ENCODE measurements at regions not wholly inside any gene's neighbourhood (a gene's known extent, or its start where the extent isn't known, plus 50 kb on each side); places are given as distances from the start of the nearest gene placed in this dataset.
A peak's percentile ranks its signal among the peaks of the same experiment; 100 is the strongest.

- peaks cover 0 to 8% (median under 1%) of the 10 kb centered on the region in 3 donors for H3K9me3 Mint-ChIP-seq
- no peak overlapping the region for H3K27ac Mint-ChIP-seq
- no peak overlapping the region for H3K4me3 Mint-ChIP-seq
- H3K36me3 Mint-ChIP-seq, result no peaks in the 10 kb centered on the region
- H3K4me1 Mint-ChIP-seq, result no peaks in the 10 kb centered on the region
- H3K27me3 Mint-ChIP-seq, result no peaks in the 10 kb centered on the region
Measured at GRCh38 chr18:56221195-56222065, 417.0 kb downstream of the TXNL1 start.

DNA sequence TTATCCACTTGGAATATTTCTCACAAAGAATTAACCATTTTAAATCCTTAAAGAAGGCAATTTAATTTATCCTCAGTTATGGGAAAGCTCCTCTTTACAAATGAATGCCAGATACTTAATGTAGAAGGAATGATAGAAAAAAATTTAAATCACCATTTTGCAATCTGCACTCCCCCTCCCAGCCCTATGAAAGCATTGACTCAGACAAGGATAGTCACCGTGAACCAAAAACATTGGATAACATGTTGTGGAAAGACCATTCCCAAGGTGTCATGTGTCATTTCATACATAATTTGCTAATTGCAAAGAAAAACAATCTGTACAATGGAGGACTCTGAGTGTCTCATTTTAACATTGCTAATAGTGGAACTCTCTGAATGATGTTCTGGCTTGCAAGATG lies 421.0 kb downstream of the TXNL1 start:
- Mint-ChIP-seq H3K27me3 (no peaks in the 10 kb centered on the region), H3K27ac (no peak overlapping the region), H3K36me3 (no peaks in the 10 kb centered on the region), H3K4me3 (no peak overlapping the region), H3K9me3 (peaks cover 0 to 8% (median 0%) of the 10 kb centered on the region in 3 donors), H3K4me1 (no peaks in the 10 kb centered on the region)

DNA sequence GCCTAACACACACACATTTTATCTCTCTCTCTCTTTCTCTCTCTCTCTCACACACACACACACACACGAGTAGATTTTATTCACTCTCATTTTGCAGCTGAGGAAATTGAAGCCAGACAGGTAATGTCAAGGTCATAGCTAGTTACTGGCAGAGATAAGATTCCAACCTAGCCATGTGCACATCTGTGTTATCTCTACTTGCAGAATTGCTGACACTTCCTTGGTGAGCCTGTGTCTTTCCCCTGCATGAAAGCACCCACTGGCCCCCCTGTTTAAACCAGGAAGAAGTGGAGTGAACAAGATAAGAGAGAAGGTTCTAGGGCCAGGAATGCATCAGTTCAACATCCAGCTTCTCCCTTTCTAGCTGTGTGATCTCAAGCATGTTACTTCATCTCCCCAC lies 423.7 kb downstream of the TXNL1 start:
- H3K36me3 Mint-ChIP-seq, result no peaks in the 10 kb centered on the region
- no peak overlapping the region for H3K27ac Mint-ChIP-seq

DNA sequence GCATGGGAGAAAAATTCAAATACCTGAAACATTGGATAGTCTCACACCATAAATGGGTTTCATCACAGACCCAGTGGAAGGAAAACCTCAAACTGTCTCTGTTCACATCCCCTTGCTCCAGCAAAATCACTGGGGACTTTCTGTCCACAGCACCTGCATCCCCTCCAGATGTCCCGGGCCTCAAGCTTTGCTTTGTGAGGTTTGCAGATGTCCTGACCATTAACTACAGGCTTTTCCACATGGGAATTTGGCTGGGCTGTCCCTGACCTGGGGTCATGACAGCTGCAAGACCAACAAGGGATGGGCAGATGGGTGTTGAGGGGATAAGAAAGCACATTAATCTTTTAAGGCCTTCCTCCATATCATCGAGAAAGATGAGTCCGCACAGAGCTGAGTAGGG lies 427.9 kb downstream of the TXNL1 start:
- H3K27me3 Mint-ChIP-seq, result no peaks in the 10 kb centered on the region
- no peaks in the 10 kb centered on the region for H3K36me3 Mint-ChIP-seq
- peaks cover 0 to 13% (median 4%) of the 10 kb centered on the region in 3 donors for H3K4me1 Mint-ChIP-seq
- H3K9me3 Mint-ChIP-seq, result peaks cover 0 to 1% (median 0%) of the 10 kb centered on the region in 3 donors
- peak overlapping the region in 1 of 3 donors; percentile 90 for H3K27ac Mint-ChIP-seq
- no peak overlapping the region for H3K4me3 Mint-ChIP-seq

More for the DNA sequence above, 423.7 kb downstream of the TXNL1 start:
- no peaks in the 10 kb centered on the region for H3K27me3 Mint-ChIP-seq
- H3K4me1 Mint-ChIP-seq, result peaks cover 0 to 7% (median 0%) of the 10 kb centered on the region in 3 donors
- no peak overlapping the region for H3K4me3 Mint-ChIP-seq
- H3K9me3 Mint-ChIP-seq, result peaks cover 0 to 8% (median 0%) of the 10 kb centered on the region in 3 donors

DNA sequence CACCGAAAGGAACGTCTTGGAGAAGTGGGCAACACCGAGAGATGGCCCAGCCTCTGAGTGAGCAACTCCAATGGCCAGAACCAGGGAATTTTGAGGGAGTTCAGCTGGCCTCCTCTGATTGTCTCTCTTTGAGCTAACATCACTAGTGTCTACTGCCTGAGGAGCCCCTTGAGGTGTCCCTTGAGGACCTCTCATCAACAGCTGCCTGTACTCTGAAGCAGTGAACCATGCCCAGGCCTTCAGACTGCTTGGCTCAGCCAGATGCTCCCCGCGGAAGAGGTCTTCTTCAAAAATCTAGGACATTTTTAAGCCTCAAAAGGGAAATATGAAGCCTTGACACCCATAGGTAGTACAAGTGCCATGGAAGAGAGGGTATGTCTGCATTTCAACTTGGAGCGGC lies 430.4 kb downstream of the TXNL1 start:
- Mint-ChIP-seq H3K27ac (no peak overlapping the region), H3K9me3 (peaks cover 1 to 9% (median 1%) of the 10 kb centered on the region in 3 donors), H3K27me3 (no peaks in the 10 kb centered on the region), H3K4me1 (peaks cover 0 to 13% (median 4%) of the 10 kb centered on the region in 3 donors), H3K36me3 (no peaks in the 10 kb centered on the region), H3K4me3 (no peak overlapping the region)

- Mint-ChIP-seq H3K4me3 (no peak overlapping the region), H3K27ac (no peak overlapping the region), H3K27me3 (no peaks in the 10 kb centered on the region), H3K36me3 (no peaks in the 10 kb centered on the region), H3K4me1 (peaks cover 0 to 8% (median 6%) of the 10 kb centered on the region in 3 donors), H3K9me3 (peaks cover 0 to 9% (median 1%) of the 10 kb centered on the region in 3 donors)
Measured at GRCh38 chr18:56204052-56204451, 434.3 kb downstream of the TXNL1 start.

- Mint-ChIP-seq H3K4me1 (peaks cover 0 to 9% (median 2%) of the 10 kb centered on the region in 3 donors), H3K9me3 (peaks cover 0 to 9% (median 1%) of the 10 kb centered on the region in 3 donors), H3K4me3 (no peak overlapping the region), H3K36me3 (no peaks in the 10 kb centered on the region), H3K27ac (no peak overlapping the region), H3K27me3 (no peaks in the 10 kb centered on the region)
Measured at GRCh38 chr18:56202678-56203077, 435.7 kb downstream of the TXNL1 start.

GRCh38 chr18:56200381-56200911 lies 437.9 kb downstream of the TXNL1 start:
- H3K4me3 Mint-ChIP-seq, result no peak overlapping the region
- H3K36me3 Mint-ChIP-seq, result no peaks in the 10 kb centered on the region
- peaks cover 0 to 10% (median 5%) of the 10 kb centered on the region in 3 donors for H3K4me1 Mint-ChIP-seq
- no peaks in the 10 kb centered on the region for H3K27me3 Mint-ChIP-seq
- no peak overlapping the region for H3K27ac Mint-ChIP-seq
- H3K9me3 Mint-ChIP-seq, result peaks cover 0 to 9% (median 1%) of the 10 kb centered on the region in 3 donors

DNA sequence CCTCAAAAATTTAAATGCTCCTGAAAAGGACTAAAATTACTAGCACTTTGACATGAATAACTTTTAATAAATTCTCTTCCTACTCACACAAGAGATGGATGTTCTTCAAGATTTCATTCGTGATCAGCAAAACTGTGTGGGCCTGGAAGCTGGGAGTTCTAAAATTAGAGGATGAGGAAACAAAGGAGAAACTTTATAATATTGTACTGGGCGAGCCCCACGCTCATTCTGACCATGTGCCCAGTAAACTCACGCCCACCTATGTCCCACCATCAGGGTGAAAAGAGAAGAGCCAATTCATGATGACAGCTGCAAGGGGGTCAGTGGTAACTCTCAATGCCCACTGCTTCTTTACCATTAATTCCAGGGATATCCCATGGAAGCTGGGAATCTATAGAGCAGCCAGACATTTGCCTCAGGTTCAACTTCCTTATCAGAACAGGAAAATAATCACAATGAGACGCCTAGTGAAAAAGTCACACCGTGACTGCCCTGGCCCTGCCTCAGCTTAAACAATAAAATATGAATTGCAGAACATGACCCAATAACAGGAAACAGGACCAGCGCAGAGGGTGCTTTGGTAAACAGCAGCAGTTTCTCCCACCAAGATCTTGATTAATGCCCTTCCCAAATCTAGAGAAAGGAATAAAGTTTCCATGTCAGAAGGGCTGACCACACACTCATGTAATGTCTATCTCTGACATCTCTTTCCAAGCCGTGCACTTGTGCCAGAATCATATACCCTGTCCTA lies 438.6 kb downstream of the TXNL1 start:
- no peaks in the 10 kb centered on the region for H3K27me3 Mint-ChIP-seq
- H3K9me3 Mint-ChIP-seq, result peaks cover 0 to 5% (median 1%) of the 10 kb centered on the region in 3 donors
- H3K4me1 Mint-ChIP-seq, result peaks cover 0 to 10% (median 5%) of the 10 kb centered on the region in 3 donors
- H3K27ac Mint-ChIP-seq, result no peak overlapping the region
- no peak overlapping the region for H3K4me3 Mint-ChIP-seq
- H3K36me3 Mint-ChIP-seq, result no peaks in the 10 kb centered on the region

GRCh38 chr18:56197241-56197859 lies 441.0 kb downstream of the TXNL1 start:
- H3K9me3 Mint-ChIP-seq, result no peaks in the 10 kb centered on the region
- H3K27me3 Mint-ChIP-seq, result no peaks in the 10 kb centered on the region
- no peak overlapping the region for H3K4me3 Mint-ChIP-seq
- no peaks in the 10 kb centered on the region for H3K36me3 Mint-ChIP-seq
- H3K4me1 Mint-ChIP-seq, result peaks cover 0 to 10% (median 5%) of the 10 kb centered on the region in 3 donors
- no peak overlapping the region for H3K27ac Mint-ChIP-seq

GRCh38 chr18:56196495-56197225 lies 441.7 kb downstream of the TXNL1 start:
- H3K4me3 Mint-ChIP-seq, result no peak overlapping the region
- H3K9me3 Mint-ChIP-seq, result no peaks in the 10 kb centered on the region
- no peaks in the 10 kb centered on the region for H3K36me3 Mint-ChIP-seq
- no peaks in the 10 kb centered on the region for H3K27me3 Mint-ChIP-seq
- H3K4me1 Mint-ChIP-seq, result peaks cover 0 to 10% (median 5%) of the 10 kb centered on the region in 3 donors
- H3K27ac Mint-ChIP-seq, result no peak overlapping the region

- no peaks in the 10 kb centered on the region for H3K36me3 Mint-ChIP-seq
- H3K27ac Mint-ChIP-seq, result no peak overlapping the region
- no peaks in the 10 kb centered on the region for H3K27me3 Mint-ChIP-seq
- H3K4me1 Mint-ChIP-seq, result no peaks in the 10 kb centered on the region
- H3K9me3 Mint-ChIP-seq, result no peaks in the 10 kb centered on the region
- no peak overlapping the region for H3K4me3 Mint-ChIP-seq
Measured at GRCh38 chr18:56191334-56191733, 447.1 kb downstream of the TXNL1 start.

- Mint-ChIP-seq H3K27ac (no peak overlapping the region), H3K9me3 (no peaks in the 10 kb centered on the region), H3K4me1 (no peaks in the 10 kb centered on the region), H3K4me3 (no peak overlapping the region), H3K36me3 (peaks cover 2% of the 10 kb centered on the region), H3K27me3 (no peaks in the 10 kb centered on the region)
Measured at GRCh38 chr18:56189615-56190014, 448.8 kb downstream of the TXNL1 start.

- Mint-ChIP-seq H3K4me3 (no peak overlapping the region), H3K36me3 (peaks cover 2% of the 10 kb centered on the region), H3K27me3 (no peaks in the 10 kb centered on the region), H3K27ac (no peak overlapping the region), H3K4me1 (no peaks in the 10 kb centered on the region), H3K9me3 (peaks cover 0 to 6% (median 0%) of the 10 kb centered on the region in 3 donors)
Measured at GRCh38 chr18:56188529-56189275, 449.7 kb downstream of the TXNL1 start.

All from IgD-negative memory B cell (primary cell).